ENCODE measurements at regions not wholly inside any gene's neighbourhood (a gene's known extent, or its start where the extent isn't known, plus 50 kb on each side); places are given as distances from the start of the nearest gene placed in this dataset.

DNA sequence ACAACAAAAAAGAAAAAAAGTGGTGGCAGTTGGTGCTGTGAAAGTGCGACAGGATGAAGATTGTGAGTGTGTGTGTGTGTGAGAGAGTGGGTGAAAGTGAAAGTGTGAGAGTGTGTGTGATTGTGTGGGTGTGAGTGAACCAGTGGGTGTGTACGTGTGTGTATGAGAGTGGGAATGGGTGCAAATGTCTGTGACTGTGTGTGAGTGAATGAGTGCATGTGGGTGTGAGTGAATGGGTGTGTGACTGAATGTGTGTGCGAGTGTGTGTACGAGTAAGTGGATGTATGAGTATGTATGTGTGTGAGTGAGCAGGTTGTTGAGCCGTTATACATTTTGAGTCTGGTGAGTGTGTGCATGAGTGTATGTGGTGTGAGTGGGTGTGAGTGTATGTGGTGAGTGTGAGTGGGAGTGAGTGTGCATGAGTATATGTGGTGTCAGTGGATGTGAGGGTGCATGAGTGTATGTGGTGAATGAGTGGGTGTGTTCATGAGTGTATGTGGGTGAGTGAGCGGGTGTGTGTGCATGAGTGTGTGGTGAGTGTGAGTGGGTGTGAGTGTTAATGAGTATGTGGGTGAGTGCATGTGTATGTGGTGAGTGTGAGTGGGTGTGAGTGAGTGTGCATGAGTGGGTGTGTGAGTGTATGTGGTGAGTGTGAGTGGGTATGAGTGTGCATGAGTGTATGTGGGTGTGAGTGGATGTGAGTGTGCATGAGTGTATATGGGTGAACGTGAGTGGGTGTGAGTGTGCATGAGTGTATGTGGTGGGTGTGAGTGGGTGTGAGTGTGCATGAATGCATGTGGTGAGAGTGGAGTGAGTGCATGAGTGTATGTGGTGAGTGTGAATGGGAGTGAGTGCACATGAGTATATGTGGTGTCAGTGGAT is 69.3 kb upstream of the HPCAL1 start:
- H3K18ac ChIP-seq (ENCODE audit: insufficient read length, low read depth, low read length): no peak overlapping the region
- H3K23me2 ChIP-seq (ENCODE audit: insufficient read length, low read depth, low read length, poor library complexity, severe bottlenecking): no peaks in the 10 kb centered on the region

More for the DNA sequence above, 69.3 kb upstream of the HPCAL1 start:
- peak overlapping the region; percentile 10 for H4K8ac ChIP-seq (replicated peaks; ENCODE audit: insufficient read length, low read depth, low read length)
- Mint-ChIP-seq H3K27ac (no peak overlapping the region), H3K9me3 (peaks cover 0 to 1% of the 10 kb centered on the region in 2 experiments; a peak in 2 of 5 replicates), H3K36me3 (ENCODE audit: insufficient read depth in 1 of 3, low read depth in 3 of 3) (no peaks in the 10 kb centered on the region), H3K4me1 (peaks cover 0 to 5% of the 10 kb centered on the region in 2 experiments; a peak in 1 of 4 replicates), H3K27me3 (ENCODE audit: low read depth) (peaks cover 6% of the 10 kb centered on the region), H3K4me3 (no peak overlapping the region; a peak in 2 of 5 replicates)
- H3K23ac ChIP-seq (ENCODE audit: insufficient read length, low read depth, low read length): no peak overlapping the region
- no peak overlapping the region for H4K91ac ChIP-seq (ENCODE audit: insufficient read length, low read depth, low read length)
- no peak for TF ChIP-seq CTCF (conservative IDR thresholded peaks at IDR 0.05)
- H3K79me1 ChIP-seq (ENCODE audit: insufficient read depth, low read depth, low read length, poor library complexity, severe bottlenecking): no peaks in the 10 kb centered on the region
- no peak overlapping the region for H3K9ac ChIP-seq (ENCODE audit: extremely low read depth, insufficient read length, low read length)
- H3T11ph ChIP-seq (ENCODE audit: low read length): no peak overlapping the region
- no peak overlapping the region for H3K4me2 ChIP-seq (ENCODE audit: insufficient read depth, insufficient read length, low read length)
- no peak overlapping the region for H3K27ac ChIP-seq (ENCODE audit: insufficient read length, low read depth, low read length)
- DNase-seq: no peak
- H3K27me3 ChIP-seq (ENCODE audit: insufficient read depth, low read length): no peaks in the 10 kb centered on the region
- H3K79me2 ChIP-seq (ENCODE audit: insufficient read depth, low read length): no peaks in the 10 kb centered on the region
- H2BK15ac ChIP-seq (ENCODE audit: low read depth, low read length): no peak overlapping the region
- H3K56ac ChIP-seq (ENCODE audit: insufficient read length, low read depth, low read length): no peak overlapping the region
- H2AFZ ChIP-seq (ENCODE audit: low read length): no peak overlapping the region
- H2BK20ac ChIP-seq (ENCODE audit: low read depth, low read length, poor library complexity, severe bottlenecking): no peak overlapping the region
- 100% methylated on average over 7 of the region's 7 CpGs for WGBS (ENCODE audit: extremely low coverage, insufficient read length, low lambda C conversion rate)
- no peaks in the 10 kb centered on the region for H4K20me1 ChIP-seq (ENCODE audit: control insufficient read depth, insufficient read depth, insufficient read length)
- H3K9me3 ChIP-seq (ENCODE audit: control insufficient read depth, low read depth, low read length): no peaks in the 10 kb centered on the region
- no peak overlapping the region for H3K14ac ChIP-seq (ENCODE audit: insufficient read depth, low read length)
- no peak overlapping the region for H3K4ac ChIP-seq (ENCODE audit: low read depth, low read length)
- H2AK5ac ChIP-seq (ENCODE audit: insufficient read length, low read length): no peak overlapping the region
- H4K5ac ChIP-seq (ENCODE audit: insufficient read length, low read depth, low read length): no peak overlapping the region
- no peak overlapping the region for H2BK5ac ChIP-seq (ENCODE audit: insufficient read length, low read length)
- H2BK12ac ChIP-seq (ENCODE audit: insufficient read length, low read depth, low read length): no peak overlapping the region
- H2BK120ac ChIP-seq (ENCODE audit: low read depth, low read length, poor library complexity, severe bottlenecking): no peak overlapping the region
- H3K4me1 ChIP-seq (ENCODE audit: insufficient read depth, low read length): no peaks in the 10 kb centered on the region
